LoVo (cell line): ENCODE measurements at regions not wholly inside any gene's neighbourhood (a gene's known extent, or its start where the extent isn't known, plus 50 kb on each side); places are given as distances from the start of the nearest gene placed in this dataset.

Experiments
- DNase-seq: peaks from one replicate; pipeline ENCODE4 v3.0.0-alpha.2; 2016; ENCODE audit warnings: low spot score

- DNase-seq: no peak
Measured at GRCh38 chr2:126827371-126827770, 71.3 kb upstream of the TEX51 start.

DNA sequence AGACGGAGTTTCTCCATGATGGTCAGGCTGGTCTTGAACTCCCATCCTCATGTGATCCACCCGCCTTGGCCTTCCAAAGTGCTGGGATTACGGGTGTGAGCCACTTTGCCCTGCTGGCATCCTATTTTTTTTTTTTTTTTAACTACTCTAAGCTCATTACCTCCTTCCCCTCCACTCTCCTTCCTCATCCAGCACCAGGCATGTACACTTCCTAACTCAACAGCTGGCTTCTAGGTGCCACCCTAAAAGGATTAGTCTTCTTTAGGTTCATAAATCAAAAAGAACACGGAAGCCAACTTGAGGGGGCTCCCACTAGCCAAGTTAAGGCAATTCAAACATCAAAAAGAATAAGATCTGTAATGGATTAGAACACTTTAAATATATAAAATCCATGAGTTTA, 70.6 kb upstream of the TEX51 start:
- DNase-seq: no peak

GRCh38 chr2:126828491-126828890, 70.2 kb upstream of the TEX51 start:
- no peak for DNase-seq

- no peak for DNase-seq
Measured at GRCh38 chr2:126831234-126832005, 67.3 kb upstream of the TEX51 start.

DNA sequence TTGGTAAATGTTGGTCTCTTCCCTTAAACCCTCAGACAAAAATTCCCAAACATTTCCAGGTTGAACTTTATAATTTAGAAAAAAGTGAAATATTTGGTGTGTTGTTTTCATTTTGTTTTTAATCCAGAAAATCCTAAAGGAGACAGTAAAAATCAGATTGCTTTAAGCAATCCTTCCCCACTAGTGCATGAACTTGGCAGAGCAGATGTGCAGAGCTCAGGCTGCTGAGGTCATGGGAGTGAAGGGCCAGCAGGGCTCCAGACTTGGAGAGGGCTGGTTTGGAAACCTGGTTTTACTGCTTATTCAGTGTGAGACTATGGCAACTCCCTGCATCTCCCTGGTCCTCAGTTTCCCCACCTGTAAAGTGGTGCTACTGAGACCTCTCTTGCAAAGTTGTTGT, 66.7 kb upstream of the TEX51 start:
- no peak for DNase-seq

DNA sequence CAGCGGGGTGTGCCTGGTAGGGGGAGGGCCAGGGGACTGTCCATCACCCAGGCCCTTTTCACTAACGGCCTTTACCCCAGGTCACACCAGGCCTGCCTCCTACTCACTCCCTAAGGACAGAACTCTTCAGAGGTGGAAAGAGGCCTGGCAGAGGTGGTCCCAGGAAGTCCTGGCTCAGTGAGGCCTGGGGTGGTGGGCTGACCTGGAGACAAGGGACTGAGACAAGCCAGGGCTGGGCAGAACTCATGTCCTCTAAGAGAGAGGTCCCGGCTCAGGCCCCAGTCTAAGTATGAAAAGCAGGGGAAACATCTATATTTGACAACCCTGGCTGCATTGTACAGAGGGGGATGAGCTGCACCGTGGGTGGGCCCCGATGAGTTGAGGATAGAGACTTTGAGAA, 65.9 kb upstream of the TEX51 start:
- DNase-seq: no peak

- no peak for DNase-seq
Measured at GRCh38 chr2:126834006-126834659, 64.6 kb upstream of the TEX51 start.

- no peak for DNase-seq
Measured at GRCh38 chr2:126835261-126835660, 63.4 kb upstream of the TEX51 start.

DNA sequence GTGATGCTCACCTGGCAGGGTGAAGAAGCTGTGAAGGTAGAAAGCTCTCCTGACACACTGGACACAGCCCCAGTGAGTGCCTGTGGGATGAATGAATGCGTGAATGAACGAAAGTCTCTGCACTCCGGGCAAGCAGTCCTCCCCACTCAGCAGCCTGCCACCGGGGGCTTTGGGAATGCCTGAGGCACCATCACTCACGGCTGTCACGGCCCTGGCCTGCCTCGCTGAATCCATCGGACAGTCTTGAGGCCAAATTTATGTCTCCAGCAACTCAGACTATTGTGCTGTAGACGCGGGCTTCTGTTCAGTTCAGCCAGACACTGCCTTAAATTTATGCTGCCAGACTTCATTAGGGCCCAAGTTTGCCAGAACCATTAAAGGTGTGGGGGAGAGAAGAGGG, 62.9 kb upstream of the TEX51 start:
- DNase-seq: no peak

DNA sequence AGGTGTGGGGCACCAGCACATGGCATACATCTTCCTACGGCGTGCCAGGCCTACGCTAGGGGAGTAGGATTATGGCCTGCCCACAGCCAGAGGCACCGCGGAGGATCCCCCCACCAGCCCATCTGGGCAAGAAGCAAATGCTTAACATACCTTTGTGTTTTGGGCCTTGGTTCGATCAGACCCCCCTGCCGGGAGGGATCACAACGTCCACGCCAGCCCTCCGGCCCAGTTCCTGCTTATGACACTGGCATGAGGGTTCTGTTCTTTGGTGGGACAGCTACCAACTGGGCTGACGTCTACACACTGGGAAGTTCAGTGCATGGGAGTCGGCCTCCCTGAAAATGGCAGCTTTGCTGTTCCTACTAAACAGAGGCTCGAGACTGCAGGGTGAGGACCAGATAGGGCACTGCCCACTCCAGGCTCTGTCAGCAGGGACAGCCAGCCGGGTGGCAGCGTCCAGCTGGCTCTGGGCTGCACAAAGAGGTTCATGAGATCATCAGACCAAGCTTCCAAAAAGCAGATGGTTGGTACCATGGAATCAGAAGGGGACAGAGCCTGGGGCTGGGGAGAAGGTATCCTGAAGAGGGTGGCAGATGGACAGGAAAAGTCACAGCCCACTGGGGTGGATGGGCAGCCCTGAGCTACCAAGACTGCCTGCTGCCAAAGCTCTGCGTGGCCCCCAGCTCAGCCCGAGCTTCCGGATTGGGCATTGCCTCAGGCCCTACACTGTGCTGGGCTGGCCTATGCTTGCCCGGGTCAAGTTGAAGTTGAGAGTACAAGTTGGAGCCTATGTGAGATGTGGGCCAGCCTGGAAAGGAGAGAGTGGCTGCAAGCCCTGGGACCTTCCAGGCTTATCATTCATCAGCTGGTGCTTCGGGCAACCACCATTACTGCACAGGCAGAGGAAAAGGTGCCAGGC, 61.7 kb upstream of the TEX51 start:
- no peak for DNase-seq

DNA sequence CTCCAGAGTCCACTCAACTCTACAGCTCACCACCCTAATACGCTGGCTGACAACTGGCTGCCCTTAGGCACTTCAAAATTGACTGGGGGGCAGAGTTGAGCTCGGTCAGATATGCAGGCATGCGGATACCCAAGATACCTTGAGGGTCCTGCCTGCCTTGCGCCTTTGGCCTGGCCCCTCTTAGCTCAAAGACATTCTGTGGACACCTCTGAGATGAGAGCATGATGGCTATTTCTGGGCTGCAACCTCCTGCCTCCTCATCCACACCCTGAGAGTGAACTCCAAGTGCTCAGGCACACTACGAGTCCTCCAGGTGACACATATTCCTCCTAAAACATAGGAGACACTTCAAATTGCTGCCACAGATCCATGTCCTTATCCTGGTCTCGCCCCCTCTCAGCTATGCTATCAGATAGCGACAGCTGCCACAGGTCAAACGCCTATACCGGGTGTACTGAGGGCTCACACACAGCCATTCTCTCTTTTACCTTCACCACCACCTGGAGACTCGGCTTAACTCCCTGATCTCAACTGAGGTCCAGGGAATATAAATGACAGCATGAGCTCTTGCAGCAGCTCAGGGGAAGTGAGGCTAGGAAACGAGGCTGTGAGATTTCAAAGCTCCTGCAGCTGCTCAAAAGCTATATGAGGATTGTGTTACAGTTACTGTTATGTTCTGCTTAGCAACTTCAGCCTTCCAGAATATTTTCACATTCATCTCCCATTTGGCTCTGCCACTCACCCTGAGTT, 60.5 kb upstream of the TEX51 start:
- no peak for DNase-seq

DNA sequence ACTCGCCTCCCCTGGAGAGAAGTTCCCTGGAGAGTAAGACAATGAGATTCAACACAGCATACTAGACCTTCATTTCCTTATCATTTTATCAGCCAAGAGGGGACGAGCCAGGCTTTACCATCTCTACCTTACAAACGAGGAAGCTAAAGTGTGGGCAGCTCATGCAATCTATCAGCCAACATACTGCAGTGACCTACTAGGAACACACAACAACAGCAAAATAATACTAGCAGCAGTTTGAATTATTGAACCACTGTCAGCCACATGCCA, 60.0 kb upstream of the TEX51 start:
- no peak for DNase-seq

DNA sequence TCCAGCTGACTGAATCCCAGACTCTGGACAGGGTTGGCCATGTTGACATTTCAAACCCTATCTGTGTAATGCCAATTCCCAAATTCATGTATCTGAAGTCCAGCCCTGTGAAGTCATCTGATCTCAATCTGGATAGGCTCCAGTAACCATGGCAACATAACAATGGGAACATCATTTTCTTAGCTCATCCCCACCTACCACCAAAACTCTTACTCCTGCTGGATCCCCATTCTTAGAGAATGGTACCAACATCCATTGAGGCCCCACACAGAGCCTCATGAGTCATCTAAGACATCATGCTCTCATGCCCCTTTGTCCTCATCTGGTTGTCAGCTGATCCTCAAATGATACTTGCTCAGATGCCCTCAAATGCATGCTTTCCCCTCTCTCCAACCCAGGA, 58.9 kb upstream of the TEX51 start:
- no peak for DNase-seq

- DNase-seq: no peak
Measured at GRCh38 chr2:126843081-126843480, 55.6 kb upstream of the TEX51 start.

GRCh38 chr2:126846241-126846640, 52.4 kb upstream of the TEX51 start:
- no peak for DNase-seq
